UCSD-AML1 (cell line): ENCODE measurements at regions not wholly inside any gene's neighbourhood (a gene's known extent, or its start where the extent isn't known, plus 50 kb on each side); places are given as distances from the start of the nearest gene placed in this dataset.
"Not testable (repeated sequence)": the region's sequence is repeated elsewhere in the genome, so short reads cannot be mapped to it uniquely, and the experiment has no call there.

Experiments
- DNase-seq: peaks from one replicate; lab custom pipeline; 2025; ENCODE audit not compliant: unreplicated experiment; lab: John Stamatoyannopoulos, UW

DNA sequence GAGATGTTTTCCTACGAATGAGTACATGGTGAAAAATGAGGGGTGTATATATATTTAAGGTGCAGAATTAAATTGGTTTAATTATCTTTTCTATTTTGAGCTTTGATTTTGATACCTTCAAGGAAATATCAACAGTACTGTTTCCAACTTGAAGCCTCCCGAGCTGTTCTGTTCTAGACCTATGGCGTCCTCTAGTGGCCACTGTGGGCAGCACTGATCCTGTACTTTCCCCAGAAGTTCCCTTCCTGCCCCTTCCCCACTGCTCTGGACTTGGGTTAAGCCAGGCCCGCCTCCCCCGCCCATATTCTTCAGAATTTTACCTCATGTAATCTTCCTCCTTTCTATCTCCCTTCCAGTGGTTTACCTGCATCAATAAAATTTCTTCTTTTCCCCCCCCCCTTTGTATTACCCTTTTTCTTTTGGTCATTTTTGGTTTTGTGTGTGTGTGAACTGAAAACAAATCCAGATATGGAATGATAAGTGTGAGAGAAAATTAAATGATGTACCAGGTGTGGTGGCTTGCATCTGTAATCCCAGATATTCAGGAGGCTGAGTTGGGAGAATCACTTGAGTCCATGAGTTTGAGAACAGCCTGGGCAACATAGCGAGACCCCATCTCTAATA is 1643.5 kb downstream of the TP53TG3F start:
- peak; percentile 23 for DNase-seq

DNA sequence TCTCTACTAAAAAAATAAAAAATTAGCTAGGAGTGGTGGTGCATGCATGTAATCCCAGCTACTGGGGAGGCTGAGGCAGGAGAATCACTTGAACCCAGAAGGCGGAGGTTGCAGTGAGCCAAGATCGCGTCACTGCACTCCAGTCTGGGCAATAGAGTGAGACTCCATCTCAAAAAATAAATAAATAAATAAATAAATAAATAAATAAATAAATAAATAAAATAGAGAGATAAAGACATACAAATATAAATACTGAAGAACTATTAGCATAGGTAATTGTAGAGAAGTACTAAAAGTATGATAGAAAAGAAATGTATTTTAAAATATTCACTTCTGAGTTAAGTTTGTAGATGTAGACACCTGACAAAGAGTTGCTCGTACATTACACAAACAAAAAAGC is 1652.4 kb downstream of the TP53TG3F start:
- DNase-seq = not testable (repeated sequence)

DNA sequence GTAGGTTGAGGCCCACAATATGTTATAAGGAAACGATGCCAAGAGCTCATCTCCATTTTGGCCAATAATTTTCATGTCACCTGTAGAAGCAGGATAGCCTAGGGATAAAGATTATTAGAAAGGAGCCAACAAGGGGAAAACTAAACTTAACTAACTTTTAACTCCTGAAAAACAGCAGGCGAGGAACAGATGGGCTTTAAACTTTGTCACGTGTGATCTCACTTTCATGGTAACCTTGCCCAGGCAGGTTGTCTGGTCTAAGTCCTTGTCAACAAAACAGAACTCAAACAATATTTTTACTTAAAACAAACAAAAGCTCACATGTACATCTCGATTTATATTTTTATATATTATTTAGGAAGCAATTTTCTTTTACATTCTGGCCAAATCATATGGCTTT is 1672.0 kb downstream of the TP53TG3F start:
- DNase-seq = no peak

DNA sequence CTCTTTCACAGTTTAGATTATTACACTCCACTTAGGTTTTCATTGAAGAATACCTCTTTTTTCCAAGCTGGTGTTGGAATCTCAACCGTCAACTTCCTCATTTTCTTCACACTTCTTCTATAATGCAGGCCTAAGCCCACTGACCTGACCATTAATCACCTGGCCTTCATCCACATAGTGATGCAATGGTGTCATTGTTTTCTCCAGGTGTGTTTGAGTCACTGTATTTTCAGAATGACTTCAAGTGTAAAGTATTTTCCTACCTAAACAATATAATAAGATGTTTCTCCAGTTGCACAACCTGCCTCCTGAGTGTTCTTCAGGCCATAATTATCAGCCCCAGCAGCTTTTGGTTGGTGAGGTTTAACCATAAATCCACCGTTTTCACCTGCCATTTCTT is 1675.1 kb downstream of the TP53TG3F start:
- DNase-seq = no peak

DNA sequence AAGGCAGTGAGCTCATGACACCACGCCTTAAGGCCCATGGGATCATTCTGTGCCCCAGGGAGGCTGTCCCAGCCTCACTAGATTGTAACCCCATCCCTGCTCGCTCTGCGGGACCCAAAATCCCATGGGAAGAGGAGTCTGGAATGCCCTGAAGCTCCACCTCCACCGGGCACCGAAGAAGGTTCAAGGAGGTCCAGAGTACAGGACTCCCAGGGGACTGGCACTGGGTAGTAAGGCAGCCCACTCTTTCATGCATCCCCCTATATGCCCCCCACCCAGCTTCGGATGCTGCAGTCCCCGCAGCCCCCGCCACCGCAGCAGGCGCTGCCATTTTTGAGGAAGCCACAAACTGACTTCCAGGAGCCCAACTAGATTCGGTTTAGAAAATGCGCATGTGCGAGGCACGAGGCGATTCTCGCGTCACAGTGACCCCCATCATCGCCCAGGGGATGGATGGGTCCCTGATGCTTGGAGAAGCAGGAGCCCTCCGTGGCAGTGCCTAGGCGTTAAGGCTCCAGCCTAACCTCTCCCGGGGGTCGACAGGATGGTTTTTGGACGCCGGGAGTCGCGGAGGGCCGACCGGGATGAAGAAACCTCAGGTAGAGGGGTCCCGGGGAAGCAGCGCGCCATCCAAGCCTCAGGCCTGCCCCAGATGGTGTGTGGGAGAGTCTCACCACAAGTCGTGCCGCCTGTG is 1681.0 kb downstream of the TP53TG3F start:
- DNase-seq = no peak

DNA sequence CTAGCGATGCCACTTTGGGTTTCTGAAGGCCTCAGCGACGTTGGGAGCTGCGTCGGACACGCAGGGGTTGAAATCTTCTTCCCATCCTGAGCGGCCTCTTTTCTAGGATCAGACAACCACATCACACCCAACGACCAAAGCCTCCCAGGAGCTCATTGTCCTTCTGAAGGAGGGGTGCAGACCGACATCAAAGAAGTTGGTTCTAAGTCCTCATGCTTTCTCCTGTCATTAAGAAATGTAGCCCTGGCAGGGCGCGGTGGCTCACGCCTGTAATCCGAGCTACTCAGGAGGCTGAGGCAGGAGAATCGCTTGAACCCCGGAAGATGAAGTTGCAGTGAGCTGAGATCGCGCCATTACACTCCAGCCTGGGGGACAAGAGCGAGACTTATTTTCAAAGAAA is 1681.9 kb downstream of the TP53TG3F start:
- no peak for DNase-seq

DNA sequence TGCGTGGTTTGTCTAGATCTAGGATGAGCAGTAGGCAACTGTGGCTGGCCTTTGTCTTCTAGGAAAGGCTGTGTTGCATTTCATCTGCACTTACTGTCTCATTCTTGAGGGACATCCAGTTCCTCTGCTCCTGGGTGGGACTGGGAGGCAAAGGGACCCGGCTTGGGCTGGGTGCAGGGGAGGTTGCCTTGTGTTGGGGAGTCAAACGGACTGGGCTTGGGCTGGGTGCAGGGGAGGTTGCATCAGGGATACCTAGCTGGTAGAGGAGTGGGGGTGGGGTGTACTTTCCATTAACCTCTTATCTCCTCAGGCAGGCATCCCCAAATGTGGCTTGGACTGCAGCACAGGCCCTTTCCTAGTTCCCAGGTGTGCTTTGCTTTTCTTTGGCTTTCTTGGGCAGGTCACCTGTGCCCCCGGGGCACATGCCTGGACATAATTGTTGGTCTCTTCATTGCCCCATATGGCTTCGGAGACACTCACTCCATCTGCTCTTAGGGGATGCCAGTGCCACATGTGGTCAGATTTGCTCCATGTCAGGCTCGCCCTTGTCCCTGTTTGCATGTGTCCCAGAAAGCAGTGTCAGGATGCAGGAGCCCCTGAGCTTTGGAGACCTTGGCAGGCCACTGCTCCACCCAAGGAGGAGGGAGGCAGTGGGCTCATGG is 1682.9 kb downstream of the TP53TG3F start:
- DNase-seq = no peak

DNA sequence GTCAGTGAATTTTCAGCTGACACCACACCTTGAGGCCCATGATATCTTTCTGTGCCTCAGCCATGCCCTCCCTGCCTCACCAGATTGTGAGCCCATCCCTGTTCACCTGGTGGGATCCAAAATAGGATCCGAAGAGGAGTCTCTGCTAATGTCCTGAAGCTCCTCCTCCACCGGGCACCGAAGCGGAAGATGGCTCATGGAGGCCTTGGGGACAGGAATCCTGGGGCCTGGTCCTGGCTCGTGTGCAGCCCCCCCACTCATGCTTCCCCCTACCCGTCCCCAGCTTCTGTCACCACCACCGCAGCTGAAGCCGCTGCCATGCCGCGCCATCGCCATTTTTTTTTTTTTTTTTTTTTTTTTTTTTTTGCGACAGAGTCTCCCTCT is 1683.4 kb downstream of the TP53TG3F start:
- no peak for DNase-seq

DNA sequence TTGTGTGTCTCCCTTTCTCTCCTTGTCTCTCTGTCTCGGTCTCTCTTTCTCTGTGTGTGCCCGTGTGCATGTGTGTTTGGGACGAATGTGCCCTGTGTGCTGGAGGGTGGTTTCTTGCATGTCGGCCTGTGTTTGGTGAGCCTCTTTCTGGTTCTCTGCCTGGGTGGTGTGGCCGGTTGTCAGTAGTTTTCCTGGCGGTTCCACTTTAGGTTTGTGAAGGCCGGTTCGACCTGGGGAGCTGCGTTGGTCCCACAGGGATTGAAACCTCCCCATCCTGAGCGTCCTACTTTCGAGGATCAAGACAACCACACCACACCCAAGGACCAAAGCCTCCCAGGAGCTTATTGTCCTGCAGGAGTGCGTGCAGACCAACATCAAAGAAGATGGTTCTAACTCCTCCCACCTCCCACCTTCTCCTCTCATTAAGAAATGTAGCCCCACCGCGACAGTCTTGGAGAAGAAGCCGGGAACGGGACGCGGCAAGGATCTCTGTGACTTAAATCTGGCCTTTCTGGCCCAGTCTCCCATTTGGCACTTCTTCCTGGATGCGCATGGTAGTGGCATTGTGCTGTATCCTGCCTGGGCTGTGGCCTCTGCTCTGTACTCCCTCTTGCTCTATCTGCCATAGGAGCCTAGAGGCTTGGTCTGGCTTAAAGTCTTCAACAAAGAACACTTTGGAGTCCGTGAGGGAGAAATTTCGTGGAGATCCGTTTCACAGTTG is 1685.0 kb downstream of the TP53TG3F start:
- no peak for DNase-seq

DNA sequence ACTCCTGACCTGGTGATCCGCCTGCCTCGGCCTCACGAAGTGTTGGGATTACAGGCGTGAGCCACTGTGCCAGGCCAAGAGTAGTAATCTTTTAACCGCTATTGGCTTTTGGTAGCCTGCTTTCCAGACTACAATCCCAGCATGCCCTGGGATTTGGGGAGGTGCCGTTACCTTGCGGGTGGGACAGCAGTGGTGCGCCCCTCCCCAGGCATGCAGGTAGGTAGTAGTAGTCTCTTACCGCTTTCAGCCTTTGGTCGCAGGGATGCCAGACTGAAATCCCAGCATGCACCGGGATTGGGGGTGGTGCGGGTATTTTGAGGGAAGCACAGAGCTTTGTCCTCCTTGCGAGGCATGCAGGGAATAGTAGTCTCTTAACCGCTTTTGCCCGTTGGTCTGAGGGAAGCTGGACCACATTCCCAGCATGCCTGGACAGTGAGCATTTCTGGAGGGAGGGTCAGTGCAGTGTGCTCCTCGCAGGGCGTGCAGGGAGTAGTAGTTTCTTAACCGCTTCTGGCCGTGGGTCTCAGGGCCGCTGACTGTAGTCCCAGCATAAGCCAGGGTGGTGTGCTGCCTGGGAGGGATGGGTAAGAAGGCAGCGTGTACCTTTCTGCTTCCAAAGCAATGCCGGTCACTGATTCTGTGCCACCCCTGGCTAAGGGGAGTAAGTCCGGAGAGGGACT is 1686.8 kb downstream of the TP53TG3F start:
- no peak for DNase-seq

DNA sequence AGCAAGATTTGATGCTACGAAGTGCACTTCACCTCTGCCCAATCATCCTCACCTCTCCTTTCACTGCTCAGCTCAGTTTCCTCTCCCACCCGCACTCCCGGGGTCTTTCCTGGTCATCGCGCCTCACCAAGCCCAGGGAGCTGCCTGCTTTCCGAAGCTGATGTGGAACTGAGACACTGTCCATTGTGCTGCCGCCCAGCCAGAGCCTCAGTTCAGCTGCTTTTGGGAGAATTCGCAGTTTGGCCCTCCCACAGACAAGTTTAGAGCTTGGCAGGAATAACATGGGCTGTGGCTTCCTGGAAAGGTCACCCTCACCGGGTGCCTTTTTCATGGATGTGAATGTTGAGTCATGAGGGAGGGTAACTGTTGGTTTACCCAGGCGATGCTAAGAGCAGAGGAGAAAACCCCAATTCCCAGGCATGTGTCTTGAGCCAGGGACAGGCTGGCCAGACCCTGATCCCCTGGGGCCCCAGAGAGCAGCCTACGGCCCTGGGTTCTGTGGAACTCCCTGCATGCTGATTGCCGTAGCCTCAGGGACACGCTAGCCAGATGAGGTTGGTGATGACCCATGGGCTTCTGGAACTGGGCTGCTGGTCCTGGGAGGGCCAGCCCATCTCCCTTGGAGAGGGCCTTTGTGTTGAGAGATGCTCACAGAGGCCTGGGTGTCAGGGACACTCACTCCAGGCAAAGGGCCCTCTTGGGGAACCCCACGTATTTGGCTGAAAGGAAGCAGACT is 1687.5 kb downstream of the TP53TG3F start:
- DNase-seq = no peak

DNA sequence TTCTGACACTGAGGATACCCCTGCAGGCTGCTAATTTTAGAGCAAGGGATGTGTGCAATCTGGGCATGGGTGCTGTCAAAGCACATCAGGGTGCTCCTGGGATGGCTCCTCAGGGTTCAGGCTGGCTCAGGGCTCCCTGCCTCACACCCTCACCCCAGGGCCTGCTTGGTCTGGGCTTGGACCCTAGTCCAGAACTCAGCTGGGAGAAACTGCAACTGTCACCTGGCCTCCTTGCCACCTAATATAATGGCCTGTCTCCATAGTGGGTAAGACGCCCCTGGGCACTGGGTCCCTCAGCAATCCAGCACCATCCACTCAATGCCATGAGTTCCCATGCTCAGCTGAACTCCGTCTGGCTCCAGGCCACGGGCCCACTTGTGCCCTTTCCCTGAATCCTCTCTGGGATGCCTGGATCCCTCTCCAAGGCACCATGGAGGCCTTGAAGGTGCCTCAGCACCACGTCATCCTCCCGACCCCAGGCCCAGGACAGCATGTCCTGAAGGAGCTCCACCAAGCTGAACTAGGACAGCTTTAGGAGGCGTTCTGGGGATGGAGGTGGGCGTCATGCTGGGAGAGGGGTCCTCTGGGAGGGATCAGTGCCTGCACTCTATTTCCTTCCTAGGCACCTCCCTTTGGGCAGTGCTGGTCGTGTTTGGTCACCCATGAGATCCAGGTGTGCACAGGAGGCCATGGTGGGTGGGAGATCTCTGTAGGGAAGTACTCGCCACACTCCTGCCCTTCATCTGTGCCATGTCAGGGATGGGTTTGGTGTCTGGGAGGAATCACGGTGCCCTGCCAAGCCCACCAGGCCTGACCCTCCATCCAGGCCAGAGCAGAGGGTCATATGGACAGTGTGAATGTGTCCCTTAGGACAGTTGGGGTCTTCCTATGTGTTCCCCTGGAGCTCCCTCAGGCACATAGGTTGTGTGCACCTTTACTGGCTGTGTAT is 1688.4 kb downstream of the TP53TG3F start:
- no peak for DNase-seq

DNA sequence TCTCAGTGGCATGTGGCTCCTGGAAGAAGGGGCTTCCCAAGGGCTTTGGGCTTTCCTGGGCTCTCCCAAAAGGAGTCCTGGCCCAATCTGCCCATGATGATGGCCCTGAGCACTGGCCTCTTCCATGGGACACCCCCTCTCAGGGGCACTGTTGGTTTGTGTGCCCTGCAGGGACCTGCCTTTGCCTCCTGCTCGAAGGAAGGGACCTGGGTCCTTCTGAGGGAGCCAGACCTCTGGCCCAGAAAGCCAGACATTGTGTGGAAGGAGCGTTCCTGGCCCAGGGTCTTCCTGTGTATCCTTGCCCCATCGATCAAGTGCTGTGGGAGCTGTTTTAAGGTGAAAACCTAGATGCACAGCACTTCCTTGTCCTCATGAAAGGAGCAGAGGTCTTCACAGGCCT is 1689.3 kb downstream of the TP53TG3F start:
- DNase-seq = no peak

DNA sequence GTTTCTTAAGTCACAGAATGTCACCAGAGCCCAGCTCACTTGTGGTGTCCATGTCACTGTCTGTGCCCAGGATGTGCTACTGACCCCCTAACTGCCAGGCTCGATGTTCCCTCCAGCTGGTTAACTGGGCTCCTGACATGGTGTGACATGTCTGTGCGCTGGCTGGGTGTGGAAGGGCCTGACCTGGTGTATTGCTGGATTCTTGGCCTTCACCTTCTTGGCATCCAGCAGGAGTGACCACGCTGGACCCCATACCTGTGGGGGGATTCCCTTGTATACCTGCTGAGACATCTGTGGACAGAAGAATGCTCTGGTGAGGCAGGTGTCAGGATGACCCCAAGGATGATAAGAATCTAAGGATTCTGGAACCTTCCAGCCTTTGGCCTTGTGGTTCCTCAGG is 1690.1 kb downstream of the TP53TG3F start:
- DNase-seq = no peak

DNA sequence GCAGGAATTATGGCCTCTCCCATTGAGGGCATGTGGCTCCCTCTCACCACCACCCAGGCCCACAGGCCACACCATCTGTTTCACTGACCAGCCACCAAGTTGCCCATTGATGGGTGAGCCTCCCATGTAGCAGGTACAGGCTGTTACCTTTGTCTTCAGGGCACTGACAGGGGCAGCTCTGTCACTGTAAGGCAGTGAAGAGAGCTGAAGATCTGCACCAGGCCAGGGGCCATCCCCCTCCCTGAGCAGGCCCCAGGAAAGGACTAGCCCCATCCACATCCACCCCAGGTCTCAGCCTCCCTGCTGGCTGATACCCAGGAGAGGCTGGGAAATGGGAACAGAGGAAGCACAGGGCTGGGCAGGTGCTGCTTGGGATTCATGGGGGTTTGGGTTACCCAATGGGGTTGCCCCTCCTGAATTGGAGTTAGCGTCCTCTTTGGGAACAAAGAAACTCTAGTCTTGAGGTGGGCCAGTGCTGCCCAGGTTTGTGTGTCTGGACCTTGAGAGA is 1691.4 kb downstream of the TP53TG3F start:
- no peak for DNase-seq

DNA sequence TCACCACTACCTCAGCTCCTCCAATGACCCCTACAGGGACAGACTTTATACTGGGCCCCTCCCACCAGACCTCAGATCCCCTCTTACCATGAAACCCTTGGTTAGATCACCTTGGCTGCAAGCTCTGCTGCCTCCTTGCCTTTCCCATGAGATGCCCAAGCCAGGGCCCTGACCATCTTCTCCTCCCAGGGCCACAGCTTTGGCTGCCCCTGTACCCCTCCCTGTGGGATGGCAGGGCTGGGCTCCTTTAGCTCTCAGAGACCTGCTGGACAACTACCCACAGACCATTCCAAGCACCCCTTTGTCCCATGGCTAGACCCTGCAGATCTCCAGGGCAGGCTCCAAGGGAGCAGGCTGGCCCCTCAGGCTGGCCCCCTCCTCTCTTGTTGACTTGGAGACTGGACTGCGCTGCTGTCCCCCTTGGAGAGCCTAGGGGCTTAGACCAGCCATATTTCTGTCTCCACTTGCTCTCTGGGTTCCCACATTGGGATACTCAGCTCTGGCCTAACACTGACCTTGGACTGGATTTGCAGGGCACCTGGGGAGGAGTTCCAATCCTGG is 1692.7 kb downstream of the TP53TG3F start:
- no peak for DNase-seq

DNA sequence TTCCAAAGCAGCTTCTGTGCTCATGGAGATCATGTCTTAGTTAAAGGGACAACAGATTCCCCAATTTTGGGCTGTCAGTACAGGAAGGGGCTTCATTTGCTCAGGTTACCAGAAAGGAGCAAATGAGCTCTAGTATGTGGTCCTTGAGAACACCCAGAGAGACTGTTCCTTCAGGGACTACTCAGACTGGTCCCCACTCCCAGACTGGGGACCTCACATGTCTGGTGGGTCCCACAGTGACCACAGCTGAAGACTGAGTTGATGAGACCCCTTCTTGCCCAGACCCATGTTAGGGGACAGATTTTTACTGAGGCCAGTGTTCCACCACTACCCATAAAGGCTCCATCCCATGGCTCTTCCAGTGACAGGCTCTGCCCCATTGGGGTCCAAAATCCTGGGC is 1695.2 kb downstream of the TP53TG3F start:
- no peak for DNase-seq

DNA sequence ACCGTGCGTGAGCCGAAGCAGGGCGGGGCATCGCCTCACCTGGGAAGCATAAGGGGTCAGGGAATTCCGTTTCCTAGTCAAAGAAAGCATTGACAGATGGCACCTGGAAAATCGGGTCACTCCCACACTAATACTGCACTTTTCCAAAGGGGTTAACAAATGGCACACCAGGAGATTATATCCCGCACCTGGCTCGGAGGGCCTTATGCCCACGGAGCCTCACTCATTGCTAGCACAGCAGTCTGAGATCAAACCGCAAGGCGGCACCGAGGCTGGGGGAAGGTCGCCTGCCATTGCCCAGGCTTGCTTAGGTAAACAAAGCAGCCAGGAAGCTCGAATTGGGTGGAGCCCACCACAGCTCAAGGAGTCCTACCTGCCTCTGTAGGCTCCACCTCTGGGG is 1698.1 kb downstream of the TP53TG3F start:
- DNase-seq = not testable (repeated sequence)

DNA sequence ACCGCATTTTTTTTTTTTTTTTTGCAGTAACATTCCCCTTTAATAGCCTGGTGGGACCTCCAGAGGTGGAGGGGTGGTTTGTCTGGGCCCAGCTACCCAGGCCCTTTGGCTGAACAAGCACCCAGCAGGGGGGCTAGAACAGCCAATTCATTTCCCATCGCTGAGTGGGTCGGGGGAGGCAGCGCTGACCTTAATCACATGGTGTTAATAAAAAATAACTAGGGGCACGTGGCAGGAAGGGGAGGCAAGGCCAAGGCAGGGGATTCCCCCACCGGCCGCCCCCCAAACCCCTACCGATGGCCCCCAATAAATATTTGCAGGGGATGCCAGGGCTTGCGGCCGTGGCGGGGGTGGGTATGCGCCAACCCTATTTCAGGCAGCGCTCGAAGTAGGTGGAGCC is 1709.9 kb downstream of the TP53TG3F start:
- DNase-seq = not testable (repeated sequence)
